ENCODE measurements at regions not wholly inside any gene's neighbourhood (a gene's known extent, or its start where the extent isn't known, plus 50 kb on each side); places are given as distances from the start of the nearest gene placed in this dataset.

- no peaks in the 10 kb centered on the region for H3K79me1 ChIP-seq (ENCODE audit: insufficient read depth, low read depth, low read length, poor library complexity, severe bottlenecking)
- no peaks in the 10 kb centered on the region for H3K79me2 ChIP-seq (ENCODE audit: insufficient read depth, low read length)
- H2BK5ac ChIP-seq (ENCODE audit: insufficient read length, low read length) = no peak overlapping the region
- H2BK15ac ChIP-seq (ENCODE audit: low read depth, low read length) = no peak overlapping the region
- no peak for DNase-seq
- H3K4me1 ChIP-seq (ENCODE audit: insufficient read depth, low read length) = no peaks in the 10 kb centered on the region
- H3K27ac Mint-ChIP-seq = no peak overlapping the region
- H3K56ac ChIP-seq (ENCODE audit: insufficient read length, low read depth, low read length) = no peak overlapping the region
- H4K20me1 ChIP-seq (ENCODE audit: control insufficient read depth, insufficient read depth, insufficient read length) = no peaks in the 10 kb centered on the region
- H3K23me2 ChIP-seq (ENCODE audit: insufficient read length, low read depth, low read length, poor library complexity, severe bottlenecking) = no peaks in the 10 kb centered on the region
- TF ChIP-seq CTCF (conservative IDR thresholded peaks at IDR 0.05) = no peak
- no peak overlapping the region for H3K4me3 Mint-ChIP-seq
- no peak overlapping the region for H2BK20ac ChIP-seq (ENCODE audit: low read depth, low read length, poor library complexity, severe bottlenecking)
- H3K18ac ChIP-seq (ENCODE audit: insufficient read length, low read depth, low read length) = no peak overlapping the region
- H3K4me1 Mint-ChIP-seq = peaks cover 0 to 4% of the 10 kb centered on the region in 2 experiments; a peak in 1 of 4 replicates
- no peak overlapping the region for H3K14ac ChIP-seq (ENCODE audit: insufficient read depth, low read length)
- no peaks in the 10 kb centered on the region for H3K9me3 ChIP-seq (ENCODE audit: control insufficient read depth, low read depth, low read length)
- H4K5ac ChIP-seq (ENCODE audit: insufficient read length, low read depth, low read length) = no peak overlapping the region
- H3K27me3 ChIP-seq (ENCODE audit: insufficient read depth, low read length) = no peaks in the 10 kb centered on the region
- no peak overlapping the region for H4K8ac ChIP-seq (replicated peaks; ENCODE audit: insufficient read length, low read depth, low read length)
- H3T11ph ChIP-seq (ENCODE audit: low read length) = no peak overlapping the region
- WGBS (ENCODE audit: extremely low coverage, insufficient read length, low lambda C conversion rate) = no CpG with 5 or more reads among the region's 5 CpGs
- peaks cover 19% of the 10 kb centered on the region for H3K27me3 Mint-ChIP-seq (ENCODE audit: low read depth)
- peaks cover 0 to 18% (median 9%) of the 10 kb centered on the region in 3 experiments; a peak in 3 of 7 replicates for H3K36me3 Mint-ChIP-seq (ENCODE audit: insufficient read depth in 1 of 3, low read depth in 3 of 3)
- no peak overlapping the region for H3K4ac ChIP-seq (ENCODE audit: low read depth, low read length)
- H3K4me2 ChIP-seq (ENCODE audit: insufficient read depth, insufficient read length, low read length) = no peak overlapping the region
- no peak overlapping the region for H3K9ac ChIP-seq (ENCODE audit: extremely low read depth, insufficient read length, low read length)
- no peak overlapping the region for H2BK12ac ChIP-seq (ENCODE audit: insufficient read length, low read depth, low read length)
- H3K27ac ChIP-seq (ENCODE audit: insufficient read length, low read depth, low read length) = no peak overlapping the region
- no peak overlapping the region for H2AFZ ChIP-seq (ENCODE audit: low read length)
- H2BK120ac ChIP-seq (ENCODE audit: low read depth, low read length, poor library complexity, severe bottlenecking) = no peak overlapping the region
- H4K91ac ChIP-seq (ENCODE audit: insufficient read length, low read depth, low read length) = no peak overlapping the region
- H3K23ac ChIP-seq (ENCODE audit: insufficient read length, low read depth, low read length) = no peak overlapping the region
- H2AK5ac ChIP-seq (ENCODE audit: insufficient read length, low read length) = no peak overlapping the region
- peaks cover 9 to 15% of the 10 kb centered on the region in 2 experiments; a peak in 4 of 5 replicates for H3K9me3 Mint-ChIP-seq
These were observed 89.6 kb upstream of the DMRTA1 start for GRCh38 chr9:22356985-22357384.

Data from H9 (cell line).